SU-DHL-6 (cell line): ENCODE measurements at regions not wholly inside any gene's neighbourhood (a gene's known extent, or its start where the extent isn't known, plus 50 kb on each side); places are given as distances from the start of the nearest gene placed in this dataset.

ENCODE experiments used
- H2AFZ ChIP-seq: fragments of 200-600 bp; sonication (generic); 2 replicates; pipeline ENCODE4 v1.6.1; 2014; ENCODE audit warnings: low read depth, mild to moderate bottlenecking, moderate library complexity, mixed read lengths, antibody characterized with exemption, low read length; ENCODE audit not compliant: severe bottlenecking
- H3F3A ChIP-seq: fragments of 200-600 bp; shearing (Covaris generic); 2 replicates; pipeline ENCODE4 v1.6.0; 2016; ENCODE audit warnings: antibody characterized with exemption, mild to moderate bottlenecking; ENCODE audit not compliant: insufficient read depth
- H3K27ac ChIP-seq: fragments of 200-600 bp; sonication (generic); 2 replicates; pipeline ENCODE4 v1.5.1; 2016; ENCODE audit warnings: low read depth, mild to moderate bottlenecking, low read length, moderate library complexity, mixed read lengths
- H3K27me3 ChIP-seq: fragments of 200-600 bp; sonication (generic), shearing (Covaris generic); 2 replicates; pipeline ENCODE4 v1.6.0; 2014; ENCODE audit warnings: mild to moderate bottlenecking, low read length
- H3K36me3 ChIP-seq: fragments of 200-600 bp; sonication (generic); 2 replicates; pipeline ENCODE4 v1.6.1; 2014; ENCODE audit warnings: mild to moderate bottlenecking, low read length, mixed read lengths
- H3K4me2 ChIP-seq: fragments of 300-600, 200-600 bp; shearing (Covaris generic), sonication (generic); 2 replicates; pipeline ENCODE4 v1.6.0; 2014; ENCODE audit warnings: low read length, low read depth, mild to moderate bottlenecking; ENCODE audit not compliant: poor library complexity, severe bottlenecking
- H3K4me3 ChIP-seq: fragments of 200-600 bp; sonication (generic); 2 replicates; pipeline ENCODE4 v1.5.1; 2014; ENCODE audit warnings: antibody characterized with exemption, low read length, mild to moderate bottlenecking, mixed read lengths; ENCODE audit not compliant: insufficient read depth, poor library complexity, severe bottlenecking
- H3K79me2 ChIP-seq: fragments of 200-600 bp; sonication (generic); 2 replicates; pipeline ENCODE4 v1.6.1; 2014; ENCODE audit warnings: mild to moderate bottlenecking, low read length, moderate library complexity; ENCODE audit not compliant: insufficient read depth
- H3K9ac ChIP-seq: fragments of 200-600 bp; sonication (generic); 2 replicates; pipeline ENCODE4 v1.7.0; 2014; ENCODE audit warnings: mild to moderate bottlenecking, low read length
- H3K9me2 ChIP-seq: fragments of 200-600 bp; sonication (generic); replicated peaks from 2 replicates; pipeline ENCODE4 v1.6.1; 2014; ENCODE audit warnings: low read length; ENCODE audit not compliant: insufficient read depth
- H3K9me3 ChIP-seq: fragments of 200-600 bp; sonication (generic); 2 replicates; pipeline ENCODE4 v1.6.1; 2014; ENCODE audit warnings: low read length, mixed read lengths; ENCODE audit not compliant: insufficient read depth
- H4K20me1 ChIP-seq: fragments of 200-600 bp; sonication (generic); 2 replicates; pipeline ENCODE4 v1.6.1; 2014; ENCODE audit warnings: low read depth, mild to moderate bottlenecking, antibody characterized with exemption, low read length, moderate library complexity, mixed read lengths
- EZH2phosphoT487 ChIP-seq: fragments of 200-600 bp; sonication (generic), shearing (Covaris generic); conservative IDR thresholded peaks from 2 replicates; pipeline ENCODE4 v1.6.1; 2018; ENCODE audit warnings: mild to moderate bottlenecking, antibody characterized with exemption, low read length, moderate library complexity, mixed read lengths
- TF ChIP-seq, protein P1 (sequence below): fragments of 200-600 bp; sonication (generic); IDR thresholded peaks from one replicate; pipeline ENCODE4 v1.5.1; 2017; ENCODE audit warnings: antibody characterized with exemption, mild to moderate bottlenecking, low read length, moderate library complexity; ENCODE audit not compliant: insufficient read depth, poor library complexity, severe bottlenecking

- no peaks in the 10 kb centered on the region for H3K9me3 ChIP-seq
- TF ChIP-seq, protein P1, sequence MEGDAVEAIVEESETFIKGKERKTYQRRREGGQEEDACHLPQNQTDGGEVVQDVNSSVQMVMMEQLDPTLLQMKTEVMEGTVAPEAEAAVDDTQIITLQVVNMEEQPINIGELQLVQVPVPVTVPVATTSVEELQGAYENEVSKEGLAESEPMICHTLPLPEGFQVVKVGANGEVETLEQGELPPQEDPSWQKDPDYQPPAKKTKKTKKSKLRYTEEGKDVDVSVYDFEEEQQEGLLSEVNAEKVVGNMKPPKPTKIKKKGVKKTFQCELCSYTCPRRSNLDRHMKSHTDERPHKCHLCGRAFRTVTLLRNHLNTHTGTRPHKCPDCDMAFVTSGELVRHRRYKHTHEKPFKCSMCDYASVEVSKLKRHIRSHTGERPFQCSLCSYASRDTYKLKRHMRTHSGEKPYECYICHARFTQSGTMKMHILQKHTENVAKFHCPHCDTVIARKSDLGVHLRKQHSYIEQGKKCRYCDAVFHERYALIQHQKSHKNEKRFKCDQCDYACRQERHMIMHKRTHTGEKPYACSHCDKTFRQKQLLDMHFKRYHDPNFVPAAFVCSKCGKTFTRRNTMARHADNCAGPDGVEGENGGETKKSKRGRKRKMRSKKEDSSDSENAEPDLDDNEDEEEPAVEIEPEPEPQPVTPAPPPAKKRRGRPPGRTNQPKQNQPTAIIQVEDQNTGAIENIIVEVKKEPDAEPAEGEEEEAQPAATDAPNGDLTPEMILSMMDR, result no peak
- TF ChIP-seq EZH2phosphoT487, result no peak
- H3K4me2 ChIP-seq, result no peak overlapping the region
- no peak overlapping the region for H3K4me3 ChIP-seq
- no peaks in the 10 kb centered on the region for H3F3A ChIP-seq
- H3K27me3 ChIP-seq, result no peaks in the 10 kb centered on the region
- H3K27ac ChIP-seq, result no peak overlapping the region
- H4K20me1 ChIP-seq, result no peaks in the 10 kb centered on the region
- H3K36me3 ChIP-seq, result no peaks in the 10 kb centered on the region
- no peaks in the 10 kb centered on the region for H3K9me2 ChIP-seq
- H2AFZ ChIP-seq, result no peak overlapping the region
- H3K9ac ChIP-seq, result no peak overlapping the region
- no peaks in the 10 kb centered on the region for H3K79me2 ChIP-seq
These were observed 544.3 kb downstream of the GBE1 start for GRCh38 chr3:81217101-81217500.

- H3K36me3 ChIP-seq, result no peaks in the 10 kb centered on the region
- H3K27ac ChIP-seq, result no peak overlapping the region
- no peak overlapping the region for H3K4me2 ChIP-seq
- no peak overlapping the region for H3K9ac ChIP-seq
- H3K79me2 ChIP-seq, result no peaks in the 10 kb centered on the region
- H3K4me3 ChIP-seq, result no peak overlapping the region
- no peaks in the 10 kb centered on the region for H3K9me3 ChIP-seq
- no peak overlapping the region for H2AFZ ChIP-seq
- no peaks in the 10 kb centered on the region for H3K9me2 ChIP-seq
- no peaks in the 10 kb centered on the region for H3F3A ChIP-seq
- no peaks in the 10 kb centered on the region for H4K20me1 ChIP-seq
- no peaks in the 10 kb centered on the region for H3K27me3 ChIP-seq
- TF ChIP-seq, protein P1, result no peak
- TF ChIP-seq EZH2phosphoT487, result no peak
These were observed 545.3 kb downstream of the GBE1 start for GRCh38 chr3:81216192-81216591.

DNA sequence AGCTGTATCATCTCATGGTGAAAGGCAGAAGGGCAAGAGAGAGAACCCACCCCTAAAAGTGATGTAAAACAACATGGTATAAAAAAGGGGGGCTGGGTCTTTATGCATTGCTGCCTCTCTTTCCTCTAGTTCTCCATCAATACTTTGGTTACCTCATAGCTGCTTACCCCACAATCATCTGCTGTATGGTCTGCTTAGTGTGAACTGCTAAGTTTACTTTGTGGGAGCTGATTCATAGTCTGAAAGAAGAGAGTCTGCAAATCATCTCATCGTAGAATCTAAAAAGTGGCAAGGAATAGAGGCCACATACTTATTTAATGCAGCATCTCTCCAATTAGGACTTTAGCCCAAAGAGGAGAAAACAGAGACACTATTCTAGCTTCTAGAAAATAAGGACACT lies 546.8 kb downstream of the GBE1 start:
- no peaks in the 10 kb centered on the region for H3K79me2 ChIP-seq
- H3K27me3 ChIP-seq, result no peaks in the 10 kb centered on the region
- H3K36me3 ChIP-seq, result no peaks in the 10 kb centered on the region
- no peaks in the 10 kb centered on the region for H3K9me2 ChIP-seq
- no peaks in the 10 kb centered on the region for H3F3A ChIP-seq
- H3K4me2 ChIP-seq, result no peak overlapping the region
- H3K4me3 ChIP-seq, result no peak overlapping the region
- H3K27ac ChIP-seq, result no peak overlapping the region
- TF ChIP-seq, protein P1, result no peak
- no peak for TF ChIP-seq EZH2phosphoT487
- H4K20me1 ChIP-seq, result no peaks in the 10 kb centered on the region
- no peak overlapping the region for H3K9ac ChIP-seq
- no peaks in the 10 kb centered on the region for H3K9me3 ChIP-seq
- H2AFZ ChIP-seq, result no peak overlapping the region
